SU-DHL-6 (cell line): ENCODE measurements at regions not wholly inside any gene's neighbourhood (a gene's known extent, or its start where the extent isn't known, plus 50 kb on each side); places are given as distances from the start of the nearest gene placed in this dataset.

Experiments
- EZH2phosphoT487 ChIP-seq: fragments of 200-600 bp; sonication (generic), shearing (Covaris generic); conservative IDR thresholded peaks from 2 replicates; pipeline ENCODE4 v1.6.1; 2018; ENCODE audit warnings: mild to moderate bottlenecking, antibody characterized with exemption, low read length, moderate library complexity, mixed read lengths
- TF ChIP-seq, protein P1 (sequence below): fragments of 200-600 bp; sonication (generic); IDR thresholded peaks from one replicate; pipeline ENCODE4 v1.5.1; 2017; ENCODE audit warnings: antibody characterized with exemption, mild to moderate bottlenecking, low read length, moderate library complexity; ENCODE audit not compliant: insufficient read depth, poor library complexity, severe bottlenecking

DNA sequence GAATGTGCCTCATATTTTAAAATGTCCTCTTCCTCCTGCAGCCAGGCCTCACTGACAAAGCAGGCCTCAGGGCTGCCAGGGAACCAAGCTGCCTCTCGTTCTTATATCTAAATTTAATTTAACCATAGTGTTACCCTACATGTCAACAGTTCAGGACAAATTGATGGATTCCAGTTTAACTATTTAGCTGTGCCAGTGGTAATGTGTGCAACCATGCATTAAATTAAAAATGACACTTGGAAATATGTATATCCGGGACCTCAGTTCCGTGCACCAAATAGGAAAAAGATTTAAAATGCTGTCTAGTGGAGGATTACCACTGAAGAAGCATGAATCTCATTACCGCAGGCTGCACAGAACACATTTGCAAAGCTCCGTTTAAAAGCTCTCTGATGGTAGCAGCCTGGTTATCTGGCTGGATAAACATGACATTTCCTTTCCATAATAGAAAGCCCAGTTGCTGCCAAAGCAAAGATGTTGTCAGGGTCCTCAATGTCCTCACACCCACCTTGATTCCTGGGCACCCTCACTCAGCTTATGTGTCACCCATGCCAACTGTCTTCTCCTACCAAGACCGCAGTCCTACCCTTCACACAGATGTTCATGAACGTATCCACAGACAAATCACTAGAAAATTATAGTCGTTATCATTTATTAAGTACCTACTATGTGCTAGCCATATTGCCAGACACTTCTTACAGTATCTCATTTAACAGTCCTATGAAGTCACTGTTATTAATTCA, 73.3 kb upstream of the FRMD4A start:
- TF ChIP-seq, protein P1, sequence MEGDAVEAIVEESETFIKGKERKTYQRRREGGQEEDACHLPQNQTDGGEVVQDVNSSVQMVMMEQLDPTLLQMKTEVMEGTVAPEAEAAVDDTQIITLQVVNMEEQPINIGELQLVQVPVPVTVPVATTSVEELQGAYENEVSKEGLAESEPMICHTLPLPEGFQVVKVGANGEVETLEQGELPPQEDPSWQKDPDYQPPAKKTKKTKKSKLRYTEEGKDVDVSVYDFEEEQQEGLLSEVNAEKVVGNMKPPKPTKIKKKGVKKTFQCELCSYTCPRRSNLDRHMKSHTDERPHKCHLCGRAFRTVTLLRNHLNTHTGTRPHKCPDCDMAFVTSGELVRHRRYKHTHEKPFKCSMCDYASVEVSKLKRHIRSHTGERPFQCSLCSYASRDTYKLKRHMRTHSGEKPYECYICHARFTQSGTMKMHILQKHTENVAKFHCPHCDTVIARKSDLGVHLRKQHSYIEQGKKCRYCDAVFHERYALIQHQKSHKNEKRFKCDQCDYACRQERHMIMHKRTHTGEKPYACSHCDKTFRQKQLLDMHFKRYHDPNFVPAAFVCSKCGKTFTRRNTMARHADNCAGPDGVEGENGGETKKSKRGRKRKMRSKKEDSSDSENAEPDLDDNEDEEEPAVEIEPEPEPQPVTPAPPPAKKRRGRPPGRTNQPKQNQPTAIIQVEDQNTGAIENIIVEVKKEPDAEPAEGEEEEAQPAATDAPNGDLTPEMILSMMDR: no peak
- TF ChIP-seq EZH2phosphoT487: no peak
